HFFc6 (cell line): ENCODE measurements at regions not wholly inside any gene's neighbourhood (a gene's known extent, or its start where the extent isn't known, plus 50 kb on each side); places are given as distances from the start of the nearest gene placed in this dataset.

Experiments
- DNase-seq: peaks from one replicate; pipeline ENCODE4 v3.0.0-alpha.2; 2018
- H3K27ac Mint-ChIP-seq: 2 replicates; pipeline ENCODE4 v1.8.0; 2020; ENCODE audit warnings: mild to moderate bottlenecking, mixed read lengths
- H3K27me3 Mint-ChIP-seq: 2 replicates; pipeline ENCODE4 v1.8.0; 2021; ENCODE audit warnings: mild to moderate bottlenecking, moderate library complexity, mixed read lengths; ENCODE audit not compliant: insufficient read depth
- H3K36me3 Mint-ChIP-seq: 2 replicates; pipeline ENCODE4 v1.8.0; 2021; ENCODE audit warnings: low read depth, mixed read lengths
- H3K4me1 Mint-ChIP-seq: 2 replicates; pipeline ENCODE4 v1.8.0; 2020; ENCODE audit warnings: low read depth, mixed read lengths
- H3K4me3 Mint-ChIP-seq: 2 replicates; pipeline ENCODE4 v1.8.0; 2020; ENCODE audit warnings: mild to moderate bottlenecking, moderate library complexity, mixed read lengths
- H3K9me3 Mint-ChIP-seq: 2 replicates; pipeline ENCODE4 v1.8.0; 2020; ENCODE audit warnings: mild to moderate bottlenecking, mixed read lengths
- TF ChIP-seq, protein P1 (sequence below): fragments of 200-600 bp; sonication (generic); IDR thresholded peaks from 2 replicates; pipeline ENCODE4 v1.5.0; 2021; ENCODE audit warnings: antibody characterized with exemption, mild to moderate bottlenecking

DNA sequence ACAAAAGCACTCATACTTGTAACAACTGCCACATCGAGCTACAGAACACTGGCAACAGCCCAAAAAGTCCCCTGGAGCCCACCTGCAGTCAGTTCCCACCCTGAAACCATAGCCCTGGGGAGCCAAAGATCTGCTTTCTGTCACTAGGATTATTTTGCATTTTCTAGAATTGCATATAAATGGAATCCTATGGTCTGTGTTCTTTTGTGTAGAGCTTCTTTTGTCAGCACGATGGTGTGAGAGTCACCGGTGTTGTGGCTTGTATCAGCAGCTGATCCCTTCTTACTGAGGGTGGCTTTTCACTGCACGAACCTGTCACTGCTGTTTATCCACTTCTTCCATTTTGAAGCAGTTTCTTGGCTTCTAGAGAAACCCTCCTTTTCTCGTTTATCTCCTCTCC is 60.1 kb upstream of the PRR23E start:
- H3K4me3 Mint-ChIP-seq, result no peak overlapping the region
- TF ChIP-seq, protein P1, sequence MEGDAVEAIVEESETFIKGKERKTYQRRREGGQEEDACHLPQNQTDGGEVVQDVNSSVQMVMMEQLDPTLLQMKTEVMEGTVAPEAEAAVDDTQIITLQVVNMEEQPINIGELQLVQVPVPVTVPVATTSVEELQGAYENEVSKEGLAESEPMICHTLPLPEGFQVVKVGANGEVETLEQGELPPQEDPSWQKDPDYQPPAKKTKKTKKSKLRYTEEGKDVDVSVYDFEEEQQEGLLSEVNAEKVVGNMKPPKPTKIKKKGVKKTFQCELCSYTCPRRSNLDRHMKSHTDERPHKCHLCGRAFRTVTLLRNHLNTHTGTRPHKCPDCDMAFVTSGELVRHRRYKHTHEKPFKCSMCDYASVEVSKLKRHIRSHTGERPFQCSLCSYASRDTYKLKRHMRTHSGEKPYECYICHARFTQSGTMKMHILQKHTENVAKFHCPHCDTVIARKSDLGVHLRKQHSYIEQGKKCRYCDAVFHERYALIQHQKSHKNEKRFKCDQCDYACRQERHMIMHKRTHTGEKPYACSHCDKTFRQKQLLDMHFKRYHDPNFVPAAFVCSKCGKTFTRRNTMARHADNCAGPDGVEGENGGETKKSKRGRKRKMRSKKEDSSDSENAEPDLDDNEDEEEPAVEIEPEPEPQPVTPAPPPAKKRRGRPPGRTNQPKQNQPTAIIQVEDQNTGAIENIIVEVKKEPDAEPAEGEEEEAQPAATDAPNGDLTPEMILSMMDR, result no peak
- H3K36me3 Mint-ChIP-seq, result no peaks in the 10 kb centered on the region
- no peak overlapping the region for H3K27ac Mint-ChIP-seq
- DNase-seq, result no peak
- no peaks in the 10 kb centered on the region for H3K4me1 Mint-ChIP-seq
- H3K9me3 Mint-ChIP-seq, result no peaks in the 10 kb centered on the region
- peaks cover 44% of the 10 kb centered on the region for H3K27me3 Mint-ChIP-seq

DNA sequence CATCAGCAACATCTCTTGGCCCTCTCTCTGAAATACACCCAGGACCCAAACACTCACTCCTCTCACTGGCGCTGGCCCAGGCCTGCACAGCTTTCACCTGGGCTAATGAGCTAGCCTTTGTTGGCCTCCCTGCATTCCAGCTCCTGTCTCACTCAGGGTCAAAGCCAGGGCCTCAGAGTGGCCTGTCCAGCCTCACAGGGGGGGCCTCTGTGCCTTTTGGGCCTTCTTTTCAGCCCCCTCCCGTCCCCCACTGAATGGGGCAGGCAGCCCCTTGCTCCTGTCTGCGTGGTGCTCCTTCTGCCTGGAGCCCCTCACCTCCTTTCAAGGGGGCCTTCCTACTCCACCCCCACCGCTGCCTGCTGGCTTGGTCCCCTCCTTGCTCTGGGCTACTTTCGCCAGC is 59.0 kb upstream of the PRR23E start:
- Mint-ChIP-seq H3K36me3 (no peaks in the 10 kb centered on the region), H3K27ac (no peak overlapping the region), H3K27me3 (peaks cover 46% of the 10 kb centered on the region), H3K9me3 (no peaks in the 10 kb centered on the region), H3K4me1 (no peaks in the 10 kb centered on the region), H3K4me3 (no peak overlapping the region)
- DNase-seq, result no peak
- TF ChIP-seq, protein P1, result no peak

- no peak for DNase-seq
- H3K36me3 Mint-ChIP-seq, result no peaks in the 10 kb centered on the region
- H3K9me3 Mint-ChIP-seq, result no peaks in the 10 kb centered on the region
- no peaks in the 10 kb centered on the region for H3K4me1 Mint-ChIP-seq
- H3K27ac Mint-ChIP-seq, result no peak overlapping the region
- H3K27me3 Mint-ChIP-seq, result peaks cover 50% of the 10 kb centered on the region
- no peak overlapping the region for H3K4me3 Mint-ChIP-seq
- TF ChIP-seq, protein P1, result no peak
Observed at GRCh38 chr3:127134466-127134865, 58.5 kb upstream of the PRR23E start.

GRCh38 chr3:127134887-127135240 is 58.1 kb upstream of the PRR23E start:
- no peaks in the 10 kb centered on the region for H3K36me3 Mint-ChIP-seq
- H3K9me3 Mint-ChIP-seq, result no peaks in the 10 kb centered on the region
- no peak overlapping the region for H3K4me3 Mint-ChIP-seq
- H3K27me3 Mint-ChIP-seq, result peaks cover 50% of the 10 kb centered on the region
- H3K4me1 Mint-ChIP-seq, result no peaks in the 10 kb centered on the region
- no peak for DNase-seq
- no peak overlapping the region for H3K27ac Mint-ChIP-seq
- TF ChIP-seq, protein P1, result no peak

GRCh38 chr3:127135241-127136023 is 57.5 kb upstream of the PRR23E start:
- H3K4me1 Mint-ChIP-seq, result no peaks in the 10 kb centered on the region
- H3K27me3 Mint-ChIP-seq, result peaks cover 50% of the 10 kb centered on the region
- TF ChIP-seq, protein P1, result no peak
- H3K27ac Mint-ChIP-seq, result no peak overlapping the region
- no peaks in the 10 kb centered on the region for H3K36me3 Mint-ChIP-seq
- no peaks in the 10 kb centered on the region for H3K9me3 Mint-ChIP-seq
- H3K4me3 Mint-ChIP-seq, result no peak overlapping the region
- DNase-seq, result no peak
